ENCODE measurements at regions not wholly inside any gene's neighbourhood (a gene's known extent, or its start where the extent isn't known, plus 50 kb on each side); places are given as distances from the start of the nearest gene placed in this dataset.

GRCh38 chr10:8400151-8400550 lies 345.7 kb downstream of the GATA3 start:
- Histone ChIP-seq H3K9me3 (no peaks in the 10 kb centered on the region), H3K27ac (no peak overlapping the region), H3K36me3 (no peaks in the 10 kb centered on the region), H3K4me3 (no peak overlapping the region), H3K4me1 (no peaks in the 10 kb centered on the region), H3K27me3 (no peaks in the 10 kb centered on the region)
- intact Hi-C loops (cut with DNase I; ENCODE audit: low total_unique reads): no loop called here
- DNase-seq: no peak
- TF ChIP-seq CTCF (IDR thresholded peaks at IDR 0.05): no peak

- intact Hi-C loops (cut with DNase I; ENCODE audit: low total_unique reads): no loop called here
- Histone ChIP-seq H3K27me3 (no peaks in the 10 kb centered on the region), H3K9me3 (no peaks in the 10 kb centered on the region), H3K27ac (no peak overlapping the region), H3K4me1 (no peaks in the 10 kb centered on the region), H3K4me3 (no peak overlapping the region), H3K36me3 (no peaks in the 10 kb centered on the region)
- TF ChIP-seq CTCF (IDR thresholded peaks at IDR 0.05): no peak
- no peak for DNase-seq
Observed at GRCh38 chr10:8400892-8401291, 346.4 kb downstream of the GATA3 start.

- no peak for TF ChIP-seq CTCF (IDR thresholded peaks at IDR 0.05)
- no peak for DNase-seq
- no peak overlapping the region for H3K4me3 ChIP-seq
- H3K36me3 ChIP-seq: no peaks in the 10 kb centered on the region
- H3K4me1 ChIP-seq: no peaks in the 10 kb centered on the region
- no peaks in the 10 kb centered on the region for H3K27me3 ChIP-seq
- intact Hi-C loops (cut with DNase I; ENCODE audit: low total_unique reads): no loop called here
- no peak overlapping the region for H3K27ac ChIP-seq
- H3K9me3 ChIP-seq: no peaks in the 10 kb centered on the region
Observed at GRCh38 chr10:8401531-8401930, 347.0 kb downstream of the GATA3 start.

GRCh38 chr10:8402576-8402975 lies 348.1 kb downstream of the GATA3 start:
- Histone ChIP-seq H3K36me3 (no peaks in the 10 kb centered on the region), H3K4me1 (no peaks in the 10 kb centered on the region), H3K9me3 (no peaks in the 10 kb centered on the region), H3K4me3 (no peak overlapping the region), H3K27ac (no peak overlapping the region), H3K27me3 (no peaks in the 10 kb centered on the region)
- no peak for DNase-seq
- intact Hi-C loops (cut with DNase I; ENCODE audit: low total_unique reads): no loop called here
- TF ChIP-seq CTCF (IDR thresholded peaks at IDR 0.05): no peak

GRCh38 chr10:8403711-8404371 lies 349.4 kb downstream of the GATA3 start:
- no peak overlapping the region for H3K4me3 ChIP-seq
- no peak for DNase-seq
- H3K27me3 ChIP-seq: no peaks in the 10 kb centered on the region
- no peak for TF ChIP-seq CTCF (IDR thresholded peaks at IDR 0.05)
- no peak overlapping the region for H3K27ac ChIP-seq
- intact Hi-C loops (cut with DNase I; ENCODE audit: low total_unique reads): no loop called here
- no peaks in the 10 kb centered on the region for H3K9me3 ChIP-seq
- H3K36me3 ChIP-seq: no peaks in the 10 kb centered on the region
- no peaks in the 10 kb centered on the region for H3K4me1 ChIP-seq

- Histone ChIP-seq H3K27me3 (no peaks in the 10 kb centered on the region), H3K4me3 (no peak overlapping the region), H3K27ac (no peak overlapping the region), H3K36me3 (no peaks in the 10 kb centered on the region), H3K4me1 (no peaks in the 10 kb centered on the region), H3K9me3 (no peaks in the 10 kb centered on the region)
- TF ChIP-seq CTCF (IDR thresholded peaks at IDR 0.05): no peak
- no peak for DNase-seq
- intact Hi-C loops (cut with DNase I; ENCODE audit: low total_unique reads): no loop called here
Observed at GRCh38 chr10:8404721-8405120, 350.2 kb downstream of the GATA3 start.

Data from tibial artery (tissue), 4 donors.